Right renal pelvis (tissue), 4 donors: ENCODE measurements at regions not wholly inside any gene's neighbourhood (a gene's known extent, or its start where the extent isn't known, plus 50 kb on each side); places are given as distances from the start of the nearest gene placed in this dataset.
"Not testable (repeated sequence)": the region's sequence is repeated elsewhere in the genome, so short reads cannot be mapped to it uniquely, and the experiment has no call there.

Experiments
- DNase-seq, 4 donors: peaks; one replicate each; pipeline ENCODE4 v3.0.0-alpha.2; 2013; ENCODE audit warnings: low read depth in 4 of 4, low spot score in 3 of 4, missing footprints in 1 of 4

DNA sequence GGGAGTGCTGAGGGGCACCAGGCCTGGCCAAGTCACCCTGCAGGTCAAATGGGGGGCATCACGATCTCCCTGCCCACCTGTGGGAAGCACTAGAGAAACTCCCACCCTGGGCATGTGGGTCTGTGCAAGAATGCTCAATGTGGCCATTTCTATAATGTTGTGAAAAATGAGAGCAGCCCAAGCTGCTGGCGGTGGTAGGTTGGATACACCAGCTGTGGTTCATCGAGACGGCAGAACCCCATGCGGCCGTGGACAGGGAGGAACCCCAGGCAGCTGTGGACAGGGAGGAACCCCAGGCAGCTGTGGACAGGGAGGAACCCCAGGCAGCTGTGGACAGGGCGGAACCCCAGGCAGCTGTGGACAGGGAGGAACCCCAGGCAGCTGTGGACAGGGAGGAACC, 129.1 kb downstream of the BRD1 start:
- not testable (repeated sequence) for DNase-seq

DNA sequence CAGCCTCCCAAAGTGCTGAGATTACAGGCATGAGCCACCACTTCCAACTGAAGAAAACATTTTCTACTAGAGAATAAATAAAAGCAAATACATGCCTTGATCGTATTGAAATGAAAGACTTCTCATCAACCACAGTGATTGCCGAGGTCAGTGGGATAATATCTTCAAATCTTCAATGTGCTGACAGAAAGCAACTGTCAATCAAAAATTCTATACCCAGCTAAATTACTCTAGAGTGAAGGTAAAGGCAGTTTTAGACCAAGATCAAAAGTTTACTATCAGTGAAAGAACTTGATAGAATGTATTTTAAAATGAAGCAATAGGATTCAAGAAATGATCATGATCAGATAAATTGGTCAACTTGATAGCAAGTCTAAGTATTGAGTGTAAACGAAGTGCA, 130.6 kb downstream of the BRD1 start:
- DNase-seq = no peak

DNA sequence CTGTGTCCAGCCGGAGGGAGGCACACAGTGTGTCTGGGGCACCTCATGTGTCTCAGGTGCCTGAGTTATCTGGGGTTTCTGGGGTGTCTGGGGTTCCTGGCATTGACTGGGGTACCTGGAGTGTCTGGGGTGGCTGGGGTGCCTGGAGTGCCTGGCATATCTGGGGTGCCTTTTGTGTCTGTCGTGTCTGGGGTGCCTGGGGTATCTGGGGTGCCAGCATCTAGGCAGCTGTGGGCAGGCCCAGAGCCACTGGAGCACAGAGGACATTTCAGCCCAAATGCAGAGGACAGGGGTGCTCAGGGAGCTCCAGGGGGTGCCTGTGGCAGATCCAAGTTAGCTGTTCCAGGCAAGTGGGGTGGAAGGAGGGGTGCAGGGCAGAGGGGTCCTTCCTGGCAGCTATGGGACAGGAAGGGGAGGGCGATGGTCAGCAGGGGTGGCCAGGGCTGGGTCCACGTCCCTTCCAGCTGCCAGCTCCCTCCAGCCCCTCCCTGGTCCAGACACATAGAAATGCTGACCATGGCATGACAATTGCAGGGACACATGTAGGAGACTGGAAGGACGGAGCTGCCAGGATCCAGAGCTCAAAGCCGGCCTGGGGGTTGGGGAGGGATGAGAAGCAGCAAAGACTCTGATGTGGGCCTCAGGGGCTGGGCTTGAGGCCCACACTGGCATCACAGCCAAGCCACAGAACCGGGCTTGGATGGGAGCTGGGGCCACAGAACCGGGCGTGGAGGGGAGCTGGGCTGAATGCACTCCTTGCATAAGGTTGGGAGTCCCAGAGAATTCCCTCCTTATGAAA, 133.0 kb downstream of the BRD1 start:
- no peak for DNase-seq

DNA sequence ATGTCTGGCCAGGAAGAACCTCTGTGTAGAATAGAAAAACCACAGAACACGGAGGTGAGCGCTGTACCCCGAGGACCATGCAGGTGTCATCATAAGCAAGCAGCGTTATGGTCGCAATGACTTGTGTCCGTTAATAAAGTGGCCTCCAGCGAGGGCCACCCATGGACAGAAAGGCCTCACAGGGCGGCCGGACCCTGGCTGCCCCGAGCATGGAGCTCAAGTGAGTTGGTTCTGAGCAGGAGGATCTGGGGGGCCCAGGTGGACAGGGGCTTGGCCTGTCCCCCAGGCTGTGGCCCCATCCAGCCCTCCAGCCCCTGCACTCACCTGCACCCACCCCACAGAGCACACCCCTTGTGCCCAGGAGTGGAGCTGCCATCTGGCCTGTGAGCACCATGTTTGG, 133.8 kb downstream of the BRD1 start:
- no peak for DNase-seq

DNA sequence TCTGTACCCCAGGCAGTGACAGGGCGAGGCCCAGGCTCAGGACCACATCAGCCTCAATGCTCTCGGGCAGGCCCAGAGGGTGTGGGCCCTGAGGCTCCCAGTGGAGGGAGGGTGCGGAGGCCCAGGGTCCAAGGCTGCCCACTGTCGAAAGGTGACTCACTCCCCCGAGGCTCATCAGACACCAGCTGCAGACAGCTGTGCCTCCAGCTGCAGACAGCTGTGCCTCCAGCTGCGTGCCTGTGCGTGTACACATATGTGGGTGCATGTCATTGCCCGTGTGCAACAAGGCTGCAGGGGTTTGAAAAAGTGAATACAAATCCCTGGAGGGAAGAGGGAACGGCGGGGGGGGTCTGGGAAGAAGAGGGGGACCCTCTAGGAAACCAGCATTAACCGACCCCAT, 134.3 kb downstream of the BRD1 start:
- no peak for DNase-seq

DNA sequence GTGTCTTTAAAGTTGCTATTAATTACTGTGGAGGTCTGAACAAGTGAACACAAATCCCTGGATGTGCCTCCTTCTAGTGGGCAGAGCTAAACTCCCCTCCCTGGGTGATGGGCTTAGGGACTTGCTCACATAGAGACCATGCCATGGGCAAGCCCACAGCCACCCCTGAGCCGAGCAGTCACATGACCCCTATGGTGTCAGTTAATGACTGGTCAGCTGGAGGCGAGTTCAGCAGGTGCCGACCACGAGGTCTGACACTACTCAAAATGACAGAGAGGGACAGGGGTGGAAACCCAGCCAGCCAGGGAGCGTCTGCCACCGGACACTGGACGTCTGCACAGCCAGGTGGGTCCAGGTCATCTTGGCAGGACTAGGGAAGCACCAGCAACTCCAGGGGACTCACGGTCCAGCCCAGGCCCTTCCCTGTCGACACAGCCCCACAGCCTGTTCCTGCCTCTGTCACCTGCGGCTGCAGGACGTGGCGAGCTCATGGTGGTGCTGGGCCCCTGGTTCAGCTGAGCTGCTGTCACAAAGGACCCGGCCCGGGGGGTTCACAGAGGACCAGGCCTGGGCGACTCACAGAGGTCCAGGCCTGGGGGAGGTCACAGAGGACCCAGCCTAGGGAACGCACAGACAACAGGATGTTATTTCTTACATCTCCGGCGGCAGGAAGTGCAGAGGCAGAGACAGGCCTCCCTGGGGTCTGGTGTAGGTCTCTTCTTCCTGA, 135.0 kb downstream of the BRD1 start:
- DNase-seq = no peak

DNA sequence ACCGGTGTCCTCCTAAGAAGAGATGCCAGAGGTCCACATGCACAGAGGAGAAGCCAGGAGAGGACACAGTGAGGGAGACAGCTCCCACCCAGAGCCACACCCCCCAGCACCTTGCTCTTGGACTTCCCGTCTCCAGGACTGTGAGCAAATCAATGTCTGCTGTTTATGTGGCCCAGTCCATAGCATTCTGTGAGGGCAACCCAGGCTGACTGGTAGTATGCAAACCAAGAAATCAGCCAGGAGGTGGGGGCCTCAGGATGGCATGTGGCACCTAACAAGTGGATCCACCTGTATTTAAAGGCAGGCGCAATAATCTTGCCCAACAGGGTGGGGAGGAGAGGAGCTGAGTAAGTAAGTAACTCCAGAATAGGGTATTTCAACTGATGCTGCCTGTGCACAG, 136.4 kb downstream of the BRD1 start:
- no peak for DNase-seq

DNA sequence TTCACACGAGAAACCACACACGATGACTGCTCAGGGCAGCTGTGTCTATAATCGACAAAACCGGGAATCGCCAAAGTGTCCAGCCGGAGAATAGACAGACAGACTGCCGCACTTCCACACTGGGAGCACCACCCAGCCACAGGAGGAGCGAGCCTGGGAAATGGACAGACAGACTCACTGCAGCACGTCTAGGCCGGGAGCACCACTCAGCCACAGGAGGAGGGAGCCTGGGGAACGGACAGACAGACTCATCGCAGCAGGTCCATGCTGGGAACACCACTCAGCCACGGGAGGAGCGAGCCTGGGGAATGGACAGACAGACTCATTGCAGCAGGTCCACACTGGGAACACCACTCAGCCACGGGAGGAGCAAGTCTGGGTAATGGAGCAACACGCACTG, 137.2 kb downstream of the BRD1 start:
- no peak for DNase-seq

DNA sequence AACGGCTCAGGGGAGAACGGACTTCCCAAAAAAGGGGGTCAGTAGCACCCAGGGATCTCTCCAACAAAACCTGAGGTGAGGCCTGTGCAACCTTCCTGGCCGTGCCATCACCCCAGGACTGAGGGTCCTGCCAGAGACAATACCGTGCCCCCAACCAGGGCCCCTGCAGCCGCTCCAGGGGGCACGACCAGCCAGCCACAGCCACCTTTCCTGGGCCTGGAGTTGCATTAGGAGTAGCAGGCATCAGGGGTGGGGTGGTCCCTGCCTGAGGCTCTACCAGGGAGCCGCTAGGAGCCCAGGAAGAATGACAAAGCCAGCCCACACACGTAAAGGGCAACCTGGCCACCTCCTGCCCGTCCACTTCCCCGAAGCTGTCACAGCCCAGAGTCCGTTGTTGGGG, 137.8 kb downstream of the BRD1 start:
- no peak for DNase-seq

DNA sequence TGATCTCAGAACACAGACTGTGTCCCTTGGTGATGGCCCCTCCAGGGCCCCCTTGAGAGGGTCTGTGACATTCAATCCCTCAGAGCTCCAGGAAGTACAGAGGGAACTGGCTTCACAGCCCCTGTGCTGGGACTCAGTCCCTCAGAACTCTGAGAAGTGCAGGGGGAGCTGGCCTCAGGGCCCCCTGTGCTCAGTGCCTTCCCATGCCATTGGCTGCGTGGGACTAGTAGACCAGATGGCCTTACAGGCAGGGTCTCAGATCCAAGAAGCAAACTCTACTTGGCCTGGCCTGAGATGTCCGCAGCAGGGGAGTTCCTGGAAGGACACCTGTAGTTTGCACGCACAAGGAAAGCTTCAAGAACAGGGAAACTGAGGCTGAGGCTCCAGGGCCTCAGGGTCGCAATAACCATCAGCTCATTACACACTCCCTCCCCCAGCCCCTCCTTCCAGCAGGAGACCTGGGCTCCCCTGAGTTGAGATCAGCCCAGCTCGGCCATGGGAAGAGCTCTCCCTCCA, 138.4 kb downstream of the BRD1 start:
- no peak for DNase-seq

DNA sequence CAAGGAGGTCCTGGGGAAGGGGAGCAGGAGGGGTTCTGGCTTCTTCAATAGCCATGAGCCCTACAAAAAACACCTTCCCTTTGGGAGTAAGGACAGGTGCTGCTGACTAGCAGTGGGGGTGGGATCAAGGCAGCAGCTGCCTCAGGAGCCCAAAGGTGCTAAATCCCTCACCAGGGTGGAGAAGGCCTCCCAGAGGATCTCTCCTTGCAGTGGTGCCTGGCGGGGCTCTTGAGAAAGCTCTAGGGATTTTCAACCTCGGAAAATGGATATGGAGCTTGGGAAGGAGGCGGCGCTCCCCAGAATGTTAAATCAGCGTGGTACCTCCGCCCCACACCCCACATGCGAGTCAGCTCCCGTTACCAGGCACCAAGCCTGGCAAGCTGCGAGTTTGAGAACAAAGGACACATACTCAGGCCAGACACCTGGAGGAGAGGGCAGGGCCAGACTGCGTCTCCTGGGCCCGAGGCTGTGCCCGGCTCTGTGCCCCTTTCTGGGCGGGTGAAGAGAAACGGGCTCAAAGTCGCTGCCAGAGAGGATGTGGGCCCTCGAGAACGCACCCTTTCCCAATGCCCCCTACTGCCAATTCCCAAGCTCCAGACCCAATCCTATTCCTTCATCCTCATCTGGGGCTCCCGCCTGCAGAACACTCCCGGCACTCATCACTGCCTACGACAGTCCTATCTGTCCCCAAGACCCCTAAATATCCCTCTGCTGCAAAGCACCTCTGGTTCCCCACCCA, 139.0 kb downstream of the BRD1 start:
- DNase-seq = no peak

DNA sequence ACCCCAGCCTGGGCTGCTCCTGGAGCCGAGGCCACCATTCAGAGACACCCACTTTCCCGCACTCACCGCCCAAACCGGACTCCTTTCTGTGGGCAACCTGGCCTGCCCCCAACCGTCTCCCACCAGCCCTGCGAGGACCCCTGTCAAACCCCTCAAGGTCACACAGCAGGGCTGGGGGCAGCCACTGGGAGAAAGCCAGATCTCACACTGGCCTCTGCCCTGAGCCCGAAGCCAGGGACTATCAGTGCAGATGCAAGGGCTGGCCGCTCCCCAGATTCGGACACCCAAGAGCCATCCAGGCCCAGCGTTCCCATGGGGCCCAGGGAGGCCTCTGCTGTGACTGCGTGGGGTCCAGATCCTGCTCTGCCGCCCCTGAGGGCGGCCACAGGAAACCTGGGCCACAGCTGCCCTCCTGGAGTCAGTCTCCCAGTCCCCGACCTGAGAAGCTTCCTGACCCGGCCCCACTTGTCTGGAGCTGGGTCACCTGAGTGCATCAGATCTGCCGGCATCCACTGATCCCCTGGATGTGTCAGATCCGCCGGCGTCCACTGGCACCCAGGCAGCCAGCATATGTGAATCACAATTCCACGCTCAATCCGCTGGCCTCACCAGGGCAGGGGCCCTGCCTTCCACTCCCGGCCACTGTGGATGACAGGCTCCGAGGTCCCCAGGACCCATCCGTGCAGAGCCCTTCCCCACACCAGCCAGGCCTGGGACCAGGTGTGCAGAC, 139.7 kb downstream of the BRD1 start:
- no peak for DNase-seq

DNA sequence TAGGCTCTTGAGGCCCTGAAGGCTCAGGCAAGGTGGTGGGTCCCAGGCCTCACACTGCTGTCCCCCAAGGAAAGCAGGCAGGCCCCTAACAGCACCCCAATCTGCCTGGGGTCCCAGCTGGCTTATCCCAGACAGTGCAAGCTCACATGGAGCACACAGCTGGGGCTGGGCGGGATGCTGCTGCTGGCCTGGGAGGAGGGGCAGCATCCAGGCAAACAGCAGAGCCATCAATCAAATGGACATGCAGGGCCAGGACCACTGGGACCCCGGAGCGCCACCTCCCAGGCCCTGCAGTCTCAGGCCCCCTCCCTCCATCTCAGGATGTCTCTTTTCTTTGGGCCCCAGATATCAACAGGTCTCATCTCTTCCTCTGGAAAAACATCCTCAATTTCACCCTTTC, 140.3 kb downstream of the BRD1 start:
- no peak for DNase-seq

DNA sequence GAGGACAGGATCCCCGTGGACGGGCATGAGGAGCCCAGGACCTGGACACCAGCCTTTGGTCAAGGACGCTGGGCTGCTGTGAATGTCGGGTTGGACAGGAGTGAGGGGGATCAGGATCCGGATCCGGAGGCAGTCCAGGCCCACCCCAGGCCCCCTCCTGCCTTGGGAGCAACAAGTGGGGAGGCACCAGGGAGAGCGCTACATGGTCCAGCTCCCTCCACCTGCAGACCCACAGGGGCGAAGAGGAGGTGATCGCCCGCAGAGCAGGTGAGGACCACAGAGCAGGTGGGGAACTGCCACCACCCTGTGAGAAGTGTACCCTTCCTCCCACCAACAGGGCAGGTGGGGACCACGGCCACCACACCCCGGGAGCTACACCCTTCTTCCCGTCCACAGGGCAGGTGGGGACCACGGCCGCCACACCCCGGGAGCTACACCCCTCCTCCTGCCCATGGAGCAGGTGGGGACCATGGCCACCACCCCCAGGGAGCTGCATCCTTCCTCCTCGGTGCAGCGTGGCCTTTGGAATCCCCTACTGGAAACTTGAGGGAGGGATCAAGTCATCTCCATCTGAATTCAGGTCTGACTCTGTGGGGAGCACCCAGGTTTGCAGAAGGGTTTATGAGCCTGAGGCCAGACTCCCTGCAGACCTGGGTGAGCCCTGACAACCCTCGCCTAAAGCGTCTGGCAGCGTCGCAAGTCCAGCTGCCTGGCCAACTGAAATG, 141.0 kb downstream of the BRD1 start:
- DNase-seq = no peak

DNA sequence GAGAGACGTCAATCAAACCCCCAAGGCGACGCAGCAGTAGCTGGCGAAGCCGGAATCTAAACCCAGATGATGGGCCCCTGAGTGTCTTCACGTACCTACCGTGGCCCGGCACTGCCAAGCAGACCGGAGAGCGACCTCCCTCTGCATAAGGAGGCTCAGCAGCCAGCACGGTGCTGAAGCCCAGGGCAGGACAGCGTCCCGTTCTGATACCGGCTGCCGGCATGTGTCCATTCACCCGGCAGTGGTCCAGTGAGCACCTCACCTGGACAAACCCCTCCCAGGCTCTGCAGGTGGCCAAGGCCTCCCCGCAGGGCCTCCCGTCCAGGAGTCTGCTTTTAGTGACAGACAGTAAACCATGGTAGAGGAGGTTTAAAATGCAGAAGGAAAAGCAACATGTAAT, 142.0 kb downstream of the BRD1 start:
- no peak for DNase-seq

DNA sequence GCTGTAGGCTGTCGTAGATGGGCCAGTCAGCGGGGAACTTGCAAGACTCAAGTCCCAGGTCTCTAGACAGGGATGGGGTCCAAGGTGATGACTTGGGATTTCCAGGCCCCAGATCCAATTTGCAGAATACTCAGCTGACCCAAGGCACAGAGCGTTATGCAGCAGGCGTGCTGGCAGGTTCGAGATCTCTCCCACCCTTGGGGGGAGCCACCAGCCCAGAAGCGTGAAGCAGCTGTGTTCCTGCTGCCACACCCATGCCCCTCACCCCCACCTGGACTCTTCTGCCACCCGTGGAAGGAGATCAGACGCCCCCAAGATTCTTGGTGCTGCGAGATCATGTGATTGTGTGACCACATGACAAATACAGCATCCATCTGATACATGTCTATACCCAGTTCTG, 142.6 kb downstream of the BRD1 start:
- DNase-seq = no peak

DNA sequence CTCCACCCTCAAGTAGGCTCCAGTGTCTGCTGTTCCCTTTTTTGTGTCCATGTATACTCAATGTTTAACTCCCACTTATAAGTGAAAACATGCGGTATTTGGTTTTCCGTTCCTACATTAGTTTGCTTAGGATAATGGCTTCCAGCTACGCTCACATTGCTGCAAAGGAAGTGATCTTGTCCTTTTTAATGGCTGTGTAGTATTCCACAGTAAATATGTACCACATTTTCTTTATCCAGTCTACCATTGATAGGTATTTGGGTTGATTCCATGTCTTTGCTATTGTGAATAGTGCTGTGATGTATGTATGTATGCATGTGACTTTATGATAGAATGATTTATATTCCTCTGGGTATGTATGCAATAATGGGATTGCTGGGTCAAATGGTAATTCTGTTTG, 144.6 kb downstream of the BRD1 start:
- DNase-seq = no peak

DNA sequence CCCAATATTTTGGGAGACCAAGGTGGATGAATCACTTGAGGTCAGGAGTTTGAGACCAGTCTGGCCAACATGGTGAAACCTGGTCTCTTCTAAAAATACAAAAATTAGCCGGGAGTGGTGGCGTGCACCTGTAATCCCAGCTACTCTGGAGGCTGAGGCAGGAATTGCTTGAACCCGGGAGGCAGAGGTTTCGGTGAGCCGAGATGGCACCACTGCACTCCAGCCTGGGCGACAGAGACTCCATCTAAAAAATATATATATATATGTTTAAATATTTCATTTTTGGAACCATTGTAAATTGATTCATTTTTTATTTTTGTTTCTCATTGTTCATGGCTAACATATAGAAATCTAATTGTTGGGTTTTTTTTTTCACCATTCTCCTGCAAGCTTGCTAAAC, 146.9 kb downstream of the BRD1 start:
- DNase-seq = not testable (repeated sequence)

DNA sequence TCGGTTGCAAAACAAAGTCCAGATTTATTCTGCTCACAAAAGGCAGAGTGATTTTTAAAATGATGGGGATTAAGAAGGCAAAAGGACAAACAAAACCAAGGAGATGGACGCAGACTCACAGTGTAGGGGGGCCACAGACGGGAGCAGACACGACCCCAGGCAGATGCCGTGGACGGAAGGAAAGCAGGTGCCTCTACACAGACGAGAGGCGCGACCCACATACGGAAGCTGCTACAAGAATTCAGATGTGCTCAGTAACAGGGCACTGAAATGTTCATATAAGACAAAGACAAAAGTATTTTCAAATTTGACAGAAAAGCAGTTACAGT, 148.9 kb downstream of the BRD1 start:
- no peak for DNase-seq

DNA sequence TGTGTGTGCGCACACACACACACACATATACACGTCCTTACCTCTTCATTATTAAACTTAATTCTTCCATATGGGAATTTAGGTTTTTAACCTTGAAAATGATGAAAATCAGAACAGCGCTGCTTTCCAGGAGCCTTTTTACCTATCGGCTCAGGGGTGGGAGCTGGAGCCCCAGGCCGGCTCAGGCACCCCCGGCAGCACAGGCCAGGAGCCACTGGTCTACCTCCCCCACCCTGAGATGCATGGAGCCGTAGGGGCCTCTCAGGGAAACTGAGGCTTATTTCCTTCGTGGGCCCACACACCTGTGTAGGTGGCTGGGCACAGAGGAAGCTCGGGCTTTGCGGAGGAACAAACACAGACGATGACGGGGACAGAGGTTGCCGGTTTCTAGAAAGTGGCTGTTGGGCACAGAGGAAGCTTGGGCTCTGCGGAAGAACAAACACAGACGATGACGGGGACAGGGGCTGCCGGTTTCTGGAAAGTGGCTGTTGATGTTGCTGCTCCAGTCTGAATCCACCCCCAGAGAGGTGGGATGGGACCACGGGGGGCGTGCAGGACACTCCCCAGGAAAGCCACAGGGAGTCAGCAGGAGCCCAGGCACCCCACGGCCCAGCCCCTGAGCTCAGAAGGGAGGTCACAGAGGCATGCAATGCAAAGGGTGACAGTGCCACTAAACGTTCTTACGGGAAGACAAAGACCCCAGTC, 149.4 kb downstream of the BRD1 start:
- DNase-seq = no peak
